Immature natural killer cell (primary cell): ENCODE measurements at regions not wholly inside any gene's neighbourhood (a gene's known extent, or its start where the extent isn't known, plus 50 kb on each side); places are given as distances from the start of the nearest gene placed in this dataset.

Source experiments
- DNase-seq, 3 donors: peaks; one replicate each; pipeline ENCODE4 v3.0.0; 2022; ENCODE audit warnings: mixed read lengths in 1 of 3
- H3K27ac Mint-ChIP-seq, 6 donors: one replicate each; pipeline ENCODE4 v1.8.0; 2020; ENCODE audit warnings: mixed read lengths in 6 of 6, mild to moderate bottlenecking in 5 of 6, inconsistent platforms in 4 of 6, moderate library complexity in 3 of 6
- H3K27me3 Mint-ChIP-seq, 3 donors: one replicate each; pipeline ENCODE4 v1.8.0; 2020 to 2021; ENCODE audit warnings: low read depth in 3 of 3, mild to moderate bottlenecking in 3 of 3, mixed read lengths in 3 of 3, moderate library complexity in 3 of 3, inconsistent platforms in 1 of 3
- H3K36me3 Mint-ChIP-seq, 3 donors: one replicate each; pipeline ENCODE4 v1.8.0; 2020; ENCODE audit warnings: mixed read lengths in 3 of 3, inconsistent platforms in 2 of 3, mild to moderate bottlenecking in 2 of 3
- H3K4me1 Mint-ChIP-seq, 2 donors: one replicate each; pipeline ENCODE4 v1.8.0; 2020; ENCODE audit warnings: inconsistent platforms in 2 of 2, mild to moderate bottlenecking in 2 of 2, mixed read lengths in 2 of 2, moderate library complexity in 1 of 2
- H3K4me3 Mint-ChIP-seq, 5 donors: one replicate each; pipeline ENCODE4 v1.8.0; 2020; ENCODE audit warnings: mild to moderate bottlenecking in 5 of 5, mixed read lengths in 5 of 5, inconsistent platforms in 3 of 5, moderate library complexity in 3 of 5
- H3K9me3 Mint-ChIP-seq, 6 donors: one replicate each; pipeline ENCODE4 v1.8.0; 2020; ENCODE audit warnings: mild to moderate bottlenecking in 6 of 6, mixed read lengths in 6 of 6, inconsistent platforms in 4 of 6, moderate library complexity in 3 of 6

DNA sequence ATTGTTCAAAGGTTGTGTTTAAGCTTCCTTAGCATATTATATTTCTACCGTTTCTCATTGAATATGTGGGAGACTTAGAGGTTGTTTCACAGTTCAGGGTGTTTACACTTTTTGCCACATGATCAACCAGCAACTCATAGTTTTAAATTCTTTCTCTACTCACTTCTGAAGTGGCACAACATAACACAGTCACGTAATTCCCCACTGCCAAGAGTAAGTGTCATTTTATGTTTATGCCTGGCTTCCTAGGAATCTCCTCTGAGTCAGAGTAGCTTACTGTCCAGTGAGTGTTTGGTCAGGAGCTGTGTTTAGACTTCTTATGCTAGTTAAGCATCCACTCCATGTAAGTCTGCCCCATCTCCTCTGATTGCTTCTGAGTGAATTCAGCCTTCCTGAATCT is 520.8 kb upstream of the KIRREL3 start:
- no peak overlapping the region for H3K27ac Mint-ChIP-seq
- no peak overlapping the region for H3K4me3 Mint-ChIP-seq
- no peaks in the 10 kb centered on the region for H3K4me1 Mint-ChIP-seq
- DNase-seq: no peak
- H3K36me3 Mint-ChIP-seq: no peaks in the 10 kb centered on the region
- peaks cover 0 to 10% (median 6%) of the 10 kb centered on the region in 6 donors for H3K9me3 Mint-ChIP-seq
- peaks cover 5% of the 10 kb centered on the region in 3 donors for H3K27me3 Mint-ChIP-seq

DNA sequence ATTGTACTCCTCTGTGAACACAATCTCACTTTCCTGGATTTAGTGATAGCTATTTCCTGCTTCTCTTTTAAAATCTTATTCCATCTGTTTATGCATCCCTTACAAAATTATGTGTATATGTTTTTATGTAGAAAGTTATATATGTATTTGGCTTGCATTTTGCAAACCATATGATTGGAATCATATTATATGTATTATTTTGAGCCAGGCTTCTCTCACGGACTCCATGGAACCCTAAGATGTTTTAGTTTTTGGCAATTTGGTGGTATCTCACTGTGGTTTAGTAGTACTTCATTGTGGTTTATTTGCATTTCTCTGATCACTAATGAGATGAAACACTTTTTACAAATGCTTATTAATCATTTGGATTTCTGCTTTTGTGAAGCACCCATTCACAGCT is 507.3 kb upstream of the KIRREL3 start:
- peaks cover 0 to 6% (median 0%) of the 10 kb centered on the region in 6 donors for H3K9me3 Mint-ChIP-seq
- no peaks in the 10 kb centered on the region for H3K36me3 Mint-ChIP-seq
- H3K4me1 Mint-ChIP-seq: no peaks in the 10 kb centered on the region
- H3K27me3 Mint-ChIP-seq: peaks cover 4 to 5% (median 4%) of the 10 kb centered on the region in 3 donors
- no peak overlapping the region for H3K4me3 Mint-ChIP-seq
- DNase-seq: no peak
- no peak overlapping the region for H3K27ac Mint-ChIP-seq

DNA sequence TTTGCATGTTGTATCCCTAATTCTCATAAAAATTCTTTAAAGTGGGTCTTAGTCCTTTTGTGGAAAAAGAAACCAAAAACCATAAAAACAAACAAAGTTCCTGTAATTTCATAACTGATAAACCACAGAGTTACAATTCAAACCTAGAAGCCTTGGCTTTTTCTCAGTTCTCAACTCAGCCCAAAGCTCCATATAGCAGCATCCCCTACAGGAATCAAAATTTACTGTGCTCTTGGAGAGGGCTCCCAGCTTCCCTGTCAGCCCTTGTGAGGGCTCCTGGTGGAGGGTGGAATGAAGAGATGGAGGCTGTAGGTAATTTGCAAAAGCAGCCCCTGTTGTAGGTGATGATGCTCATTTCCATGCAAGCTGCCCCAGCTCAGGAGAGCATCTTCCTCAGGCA is 506.1 kb upstream of the KIRREL3 start:
- peaks cover 4 to 5% (median 4%) of the 10 kb centered on the region in 3 donors for H3K27me3 Mint-ChIP-seq
- H3K36me3 Mint-ChIP-seq: no peaks in the 10 kb centered on the region
- no peak overlapping the region for H3K4me3 Mint-ChIP-seq
- DNase-seq: no peak
- H3K4me1 Mint-ChIP-seq: no peaks in the 10 kb centered on the region
- peaks cover 0 to 6% (median 0%) of the 10 kb centered on the region in 6 donors for H3K9me3 Mint-ChIP-seq
- no peak overlapping the region for H3K27ac Mint-ChIP-seq

DNA sequence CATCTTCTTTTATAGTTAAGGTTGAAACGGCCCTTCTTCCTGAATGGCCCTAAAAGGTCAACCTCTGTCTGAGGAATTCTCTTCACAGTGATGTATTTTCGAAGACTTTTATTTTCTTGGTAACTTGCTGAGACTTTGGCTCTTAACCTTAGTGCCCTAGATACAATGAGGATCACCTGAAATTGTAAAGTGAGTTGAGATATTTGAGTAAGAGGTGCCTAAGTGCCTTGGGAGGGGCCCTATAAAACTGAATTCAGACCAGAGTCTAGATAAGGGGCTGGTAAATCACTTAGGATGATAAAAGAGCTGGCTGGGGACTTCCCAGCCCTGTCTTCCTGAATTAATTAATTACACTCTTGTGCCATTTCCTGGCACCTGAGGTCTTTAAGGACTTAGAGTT is 505.6 kb upstream of the KIRREL3 start:
- Mint-ChIP-seq H3K27ac (no peak overlapping the region), H3K9me3 (peaks cover 0 to 6% (median 0%) of the 10 kb centered on the region in 6 donors), H3K27me3 (peaks cover 2 to 5% (median 4%) of the 10 kb centered on the region in 3 donors), H3K4me3 (no peak overlapping the region), H3K4me1 (no peaks in the 10 kb centered on the region), H3K36me3 (no peaks in the 10 kb centered on the region)
- no peak for DNase-seq

DNA sequence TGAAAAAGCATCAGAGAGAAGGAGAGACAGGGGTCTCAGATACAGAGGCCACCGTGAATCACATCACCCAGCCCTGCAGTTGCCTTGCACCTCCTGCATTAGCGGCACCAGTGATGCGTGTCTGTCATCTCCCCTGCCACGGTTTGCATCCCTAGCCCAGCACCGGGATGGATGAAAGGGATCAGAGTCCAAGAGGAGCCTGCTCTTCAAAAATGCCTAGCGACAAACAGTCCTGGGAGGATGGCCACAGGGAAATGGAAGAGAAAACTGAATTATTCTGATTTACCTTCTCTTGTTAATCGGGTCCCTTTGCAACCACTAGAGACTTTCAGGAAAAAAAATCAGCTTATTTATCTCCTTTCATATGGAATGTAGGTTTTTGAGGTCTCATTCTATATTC is 495.6 kb upstream of the KIRREL3 start:
- Mint-ChIP-seq H3K27me3 (peaks cover 0 to 3% (median 2%) of the 10 kb centered on the region in 3 donors), H3K4me1 (no peaks in the 10 kb centered on the region), H3K9me3 (peaks cover 0 to 16% (median 6%) of the 10 kb centered on the region in 6 donors), H3K27ac (no peak overlapping the region), H3K36me3 (no peaks in the 10 kb centered on the region), H3K4me3 (no peak overlapping the region)
- no peak for DNase-seq

DNA sequence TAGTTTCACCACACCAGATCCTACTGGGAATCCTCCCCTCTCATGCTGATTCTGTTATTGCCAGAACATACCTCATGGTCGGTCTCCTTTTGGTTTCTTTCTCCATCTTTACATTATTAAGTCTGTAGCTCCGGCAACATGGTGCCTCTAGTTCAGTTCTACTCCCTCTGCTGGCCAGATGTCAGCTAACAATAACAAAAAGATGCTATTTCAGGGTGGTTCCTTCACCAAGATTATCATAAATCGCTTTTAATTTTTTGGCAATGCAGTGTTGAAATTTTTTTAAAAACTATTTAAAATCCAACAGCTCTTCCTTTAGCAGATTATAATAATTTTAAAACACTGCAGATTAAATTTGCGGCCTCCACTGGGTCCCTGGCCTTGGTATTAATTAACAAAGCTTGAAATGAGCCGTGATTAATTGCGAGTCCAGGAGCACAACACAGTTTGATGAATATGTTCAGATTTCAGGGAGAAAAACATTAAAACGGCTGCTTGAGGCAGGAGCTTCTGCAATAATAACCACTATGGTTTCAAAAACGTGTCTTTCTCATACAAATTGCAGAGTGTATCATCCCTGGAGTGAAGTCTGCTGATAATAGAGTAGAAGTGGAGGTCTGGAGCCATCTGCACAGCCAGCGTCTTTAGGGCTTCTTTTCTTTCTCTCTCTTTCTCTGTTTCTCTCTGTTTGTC is 492.9 kb upstream of the KIRREL3 start:
- Mint-ChIP-seq H3K27ac (no peak overlapping the region), H3K36me3 (no peaks in the 10 kb centered on the region), H3K9me3 (peaks cover 0 to 16% (median 6%) of the 10 kb centered on the region in 6 donors), H3K27me3 (peaks cover 0 to 3% (median 2%) of the 10 kb centered on the region in 3 donors), H3K4me3 (no peak overlapping the region), H3K4me1 (no peaks in the 10 kb centered on the region)
- no peak for DNase-seq

DNA sequence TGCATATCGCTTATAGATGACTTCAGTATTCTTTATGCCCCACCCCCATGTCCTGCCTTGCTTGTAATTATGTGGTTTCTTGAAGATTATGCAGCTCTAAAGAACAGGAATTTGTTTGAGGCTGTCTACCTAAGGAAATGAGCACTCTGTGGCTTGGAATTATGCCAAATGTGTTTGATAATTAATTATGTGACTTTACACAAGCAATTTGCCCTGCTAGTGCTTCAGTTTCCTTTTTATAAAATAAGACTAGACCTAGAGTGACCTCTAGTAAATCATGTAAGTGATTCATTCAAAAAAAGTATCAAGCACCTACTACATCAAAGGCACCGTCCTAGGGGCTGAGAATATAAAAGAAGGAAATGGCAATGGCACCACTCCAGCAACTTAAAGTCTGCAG is 491.5 kb upstream of the KIRREL3 start:
- no peaks in the 10 kb centered on the region for H3K36me3 Mint-ChIP-seq
- H3K4me3 Mint-ChIP-seq: no peak overlapping the region
- H3K4me1 Mint-ChIP-seq: no peaks in the 10 kb centered on the region
- H3K27me3 Mint-ChIP-seq: peaks cover 0 to 7% (median 3%) of the 10 kb centered on the region in 3 donors
- peaks cover 0 to 20% (median 8%) of the 10 kb centered on the region in 6 donors for H3K9me3 Mint-ChIP-seq
- no peak for DNase-seq
- H3K27ac Mint-ChIP-seq: no peak overlapping the region

DNA sequence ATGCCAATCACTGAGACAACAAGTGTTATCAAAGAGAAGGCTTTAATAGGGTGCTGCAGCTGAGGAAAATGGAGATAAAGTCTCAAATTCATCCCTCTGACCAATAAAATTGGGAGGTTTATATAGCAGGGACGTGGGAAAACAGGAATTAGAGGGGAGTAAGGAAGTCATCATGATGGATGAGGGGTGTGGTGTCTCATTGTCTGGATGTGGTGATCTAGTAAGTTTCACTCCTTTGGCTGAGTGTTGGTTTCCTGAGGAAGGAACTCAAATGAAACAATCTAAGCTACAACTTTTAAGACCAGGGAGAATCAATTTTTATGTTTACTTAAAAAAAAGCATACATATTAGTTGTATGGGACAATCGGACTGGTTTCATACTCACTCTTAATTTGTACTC is 491.0 kb upstream of the KIRREL3 start:
- Mint-ChIP-seq H3K4me1 (no peaks in the 10 kb centered on the region), H3K4me3 (no peak overlapping the region), H3K9me3 (peaks cover 0 to 20% (median 8%) of the 10 kb centered on the region in 6 donors), H3K27ac (no peak overlapping the region), H3K36me3 (no peaks in the 10 kb centered on the region), H3K27me3 (peaks cover 0 to 10% (median 3%) of the 10 kb centered on the region in 3 donors)
- no peak for DNase-seq

DNA sequence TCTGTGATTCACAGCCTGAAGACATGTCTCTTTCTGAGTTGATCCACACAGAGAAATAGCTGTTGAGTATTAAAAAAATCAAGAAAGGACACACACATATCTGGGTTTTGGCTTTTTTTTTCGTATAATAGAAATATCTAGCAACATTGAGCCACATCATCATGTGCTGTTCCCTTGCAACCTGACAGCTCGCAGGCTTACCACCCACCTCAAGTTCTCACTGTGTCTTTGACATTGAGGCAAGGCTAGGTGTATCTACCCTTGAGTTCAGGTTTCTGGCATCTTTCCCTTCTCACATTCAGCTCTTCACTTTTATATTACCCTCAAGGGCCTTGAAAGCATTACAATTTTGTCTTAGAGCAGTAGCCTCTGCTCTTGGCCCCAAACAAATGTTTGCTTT is 490.3 kb upstream of the KIRREL3 start:
- peaks cover 0 to 10% (median 3%) of the 10 kb centered on the region in 3 donors for H3K27me3 Mint-ChIP-seq
- H3K9me3 Mint-ChIP-seq: peaks cover 0 to 20% (median 7%) of the 10 kb centered on the region in 6 donors
- no peak overlapping the region for H3K4me3 Mint-ChIP-seq
- no peak overlapping the region for H3K27ac Mint-ChIP-seq
- no peak for DNase-seq
- no peaks in the 10 kb centered on the region for H3K4me1 Mint-ChIP-seq
- H3K36me3 Mint-ChIP-seq: no peaks in the 10 kb centered on the region

DNA sequence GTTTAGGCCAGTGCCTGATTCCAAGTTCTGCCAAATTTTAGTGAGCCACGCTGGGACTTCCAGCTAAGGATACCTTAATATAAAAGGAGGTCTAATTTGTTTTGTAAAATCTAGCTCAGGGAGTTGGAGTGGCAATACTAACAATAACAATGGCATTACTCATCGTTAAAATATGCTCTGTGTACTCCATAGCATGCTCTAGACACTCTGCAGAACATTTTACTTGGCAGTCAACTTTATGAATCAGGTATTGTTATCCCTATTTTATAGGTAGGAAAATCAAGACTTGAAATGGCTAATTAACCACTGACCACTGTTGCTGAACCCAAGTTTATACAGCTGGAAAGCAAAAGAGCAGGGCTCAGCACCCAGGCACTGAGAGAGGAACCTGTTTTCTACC is 485.0 kb upstream of the KIRREL3 start:
- Mint-ChIP-seq H3K9me3 (peaks cover 0 to 6% (median under 1%) of the 10 kb centered on the region in 6 donors), H3K27ac (no peak overlapping the region), H3K4me1 (no peaks in the 10 kb centered on the region), H3K36me3 (no peaks in the 10 kb centered on the region), H3K4me3 (no peak overlapping the region), H3K27me3 (peaks cover 0 to 9% (median 3%) of the 10 kb centered on the region in 3 donors)
- no peak for DNase-seq

DNA sequence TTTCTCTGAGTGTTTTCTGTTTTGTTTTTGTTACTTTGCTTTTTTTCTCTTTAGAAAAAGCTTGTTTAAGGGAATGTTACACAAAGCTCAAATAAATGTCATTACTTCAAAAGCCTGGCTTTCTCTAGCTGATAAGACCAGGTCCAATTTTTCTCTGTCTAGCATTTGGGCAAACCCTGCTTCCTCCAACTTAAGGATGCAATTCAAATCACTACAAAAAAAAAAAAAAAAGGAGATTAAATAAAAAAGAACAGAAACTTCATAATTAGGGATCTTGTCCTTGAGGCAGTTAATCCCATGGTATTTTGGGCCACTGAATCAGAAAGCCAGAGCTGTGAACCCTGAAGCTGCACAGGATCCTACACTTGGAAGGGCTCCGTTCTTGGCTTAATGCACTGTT is 480.8 kb upstream of the KIRREL3 start:
- Mint-ChIP-seq H3K27ac (no peak overlapping the region), H3K27me3 (peaks cover 2 to 3% (median 3%) of the 10 kb centered on the region in 3 donors), H3K36me3 (no peaks in the 10 kb centered on the region), H3K4me1 (no peaks in the 10 kb centered on the region), H3K9me3 (peaks cover 0 to 1% (median 0%) of the 10 kb centered on the region in 6 donors), H3K4me3 (no peak overlapping the region)
- no peak for DNase-seq

DNA sequence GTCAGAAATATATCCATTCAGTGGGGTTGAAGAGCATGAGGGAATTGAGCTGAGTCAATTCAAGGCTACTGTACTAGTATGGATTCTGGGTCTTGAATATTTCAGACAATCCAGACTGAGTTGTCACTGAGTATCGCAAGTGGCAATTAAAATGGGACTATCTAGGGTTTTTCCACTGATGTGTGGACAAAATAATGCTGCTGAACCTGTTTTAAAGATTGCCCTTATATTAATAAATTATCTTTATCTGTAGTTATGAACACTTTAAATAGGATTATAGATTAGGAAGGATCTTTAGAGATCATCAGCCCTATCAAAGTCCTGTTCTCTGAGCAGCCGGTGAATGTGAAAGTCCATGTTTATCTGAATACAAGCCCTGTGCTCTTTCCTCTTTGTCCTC is 478.3 kb upstream of the KIRREL3 start:
- no peaks in the 10 kb centered on the region for H3K4me1 Mint-ChIP-seq
- no peak for DNase-seq
- peaks cover 0 to 3% (median 2%) of the 10 kb centered on the region in 3 donors for H3K27me3 Mint-ChIP-seq
- no peak overlapping the region for H3K27ac Mint-ChIP-seq
- H3K36me3 Mint-ChIP-seq: no peaks in the 10 kb centered on the region
- H3K4me3 Mint-ChIP-seq: no peak overlapping the region
- H3K9me3 Mint-ChIP-seq: no peaks in the 10 kb centered on the region

DNA sequence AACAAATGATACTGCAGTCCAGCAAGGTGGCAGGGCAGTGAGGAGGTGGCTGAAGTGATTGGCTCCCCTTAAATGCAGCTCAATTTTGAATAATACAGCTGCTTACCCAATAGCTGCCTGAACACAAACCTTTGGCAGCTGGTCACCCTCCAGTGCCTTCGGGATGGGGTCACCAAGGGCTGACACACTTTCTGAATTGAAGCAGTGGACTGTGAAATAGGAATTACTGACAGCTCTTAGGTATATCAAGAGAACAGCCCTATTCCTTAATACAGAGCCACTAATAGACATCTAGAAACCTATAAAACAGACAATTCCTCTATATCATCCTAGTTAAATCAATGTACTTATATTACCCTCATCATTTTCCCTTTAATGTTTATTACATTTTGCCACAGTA is 474.2 kb upstream of the KIRREL3 start:
- no peaks in the 10 kb centered on the region for H3K4me1 Mint-ChIP-seq
- H3K9me3 Mint-ChIP-seq: peaks cover 0 to under 1% (median 0%) of the 10 kb centered on the region in 6 donors
- peaks cover 0 to 1% (median 0%) of the 10 kb centered on the region in 3 donors for H3K27me3 Mint-ChIP-seq
- H3K36me3 Mint-ChIP-seq: no peaks in the 10 kb centered on the region
- no peak overlapping the region for H3K27ac Mint-ChIP-seq
- H3K4me3 Mint-ChIP-seq: no peak overlapping the region
- no peak for DNase-seq

DNA sequence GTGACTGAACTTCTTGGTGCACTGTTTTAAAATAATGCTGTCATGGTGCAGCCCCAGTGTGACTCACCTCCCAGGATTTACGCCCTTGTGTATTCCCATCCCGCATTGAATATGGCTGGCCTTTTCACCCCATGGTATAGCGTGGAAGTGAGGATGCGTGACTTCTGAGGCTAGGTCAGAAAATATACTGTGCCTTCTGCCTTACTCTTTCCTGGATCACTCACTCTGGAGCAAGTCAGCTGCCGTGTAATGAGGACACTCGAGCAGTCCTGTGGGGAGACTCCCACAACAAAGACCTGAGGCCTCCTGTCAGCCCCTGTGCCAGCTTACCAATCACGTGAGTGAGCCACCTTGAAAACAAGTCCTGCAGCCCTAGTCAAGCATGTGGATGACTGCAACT is 471.9 kb upstream of the KIRREL3 start:
- H3K4me3 Mint-ChIP-seq: no peak overlapping the region
- no peak overlapping the region for H3K27ac Mint-ChIP-seq
- DNase-seq: no peak
- no peaks in the 10 kb centered on the region for H3K27me3 Mint-ChIP-seq
- no peaks in the 10 kb centered on the region for H3K4me1 Mint-ChIP-seq
- H3K36me3 Mint-ChIP-seq: no peaks in the 10 kb centered on the region
- peaks cover 0 to 3% (median 0%) of the 10 kb centered on the region in 6 donors for H3K9me3 Mint-ChIP-seq

DNA sequence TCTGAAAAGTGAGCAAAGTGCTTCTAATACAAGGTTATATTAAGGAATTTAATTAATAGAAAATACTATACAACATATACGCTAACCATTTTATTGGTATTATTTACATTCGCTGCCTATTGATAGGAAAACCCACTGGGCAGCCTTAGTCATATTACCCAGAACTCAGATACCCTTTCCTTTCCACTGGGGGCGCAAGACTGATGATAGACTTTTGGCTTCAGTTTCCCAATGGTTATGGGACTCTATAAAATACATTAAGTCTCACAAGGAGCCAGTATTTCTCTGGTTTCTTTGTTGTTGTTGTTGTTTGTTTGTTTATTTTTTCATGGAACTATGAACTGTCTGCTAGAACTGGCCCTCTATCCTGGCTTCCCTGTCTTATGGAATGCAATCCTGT is 471.1 kb upstream of the KIRREL3 start:
- Mint-ChIP-seq H3K27me3 (no peaks in the 10 kb centered on the region), H3K4me1 (no peaks in the 10 kb centered on the region), H3K27ac (no peak overlapping the region), H3K4me3 (no peak overlapping the region), H3K9me3 (peaks cover 0 to 3% (median 0%) of the 10 kb centered on the region in 6 donors), H3K36me3 (no peaks in the 10 kb centered on the region)
- no peak for DNase-seq
